H9 (cell line): ENCODE measurements at regions not wholly inside any gene's neighbourhood (a gene's known extent, or its start where the extent isn't known, plus 50 kb on each side); places are given as distances from the start of the nearest gene placed in this dataset.

Experiments used
- DNase-seq: peaks from one replicate; pipeline ENCODE4 v3.0.0-alpha.2; 2017
- H2AFZ ChIP-seq: one replicate; pipeline ENCODE4 v1.6.1; 2013; ENCODE audit warnings: mild to moderate bottlenecking, low read length, control low read depth, moderate library complexity
- H2AK5ac ChIP-seq: 2 replicates; pipeline ENCODE4 v1.6.1; 2013; ENCODE audit warnings: low read length, control low read depth, mixed read lengths; ENCODE audit not compliant: insufficient read length
- H2BK120ac ChIP-seq: one replicate; pipeline ENCODE4 v1.6.1; 2013; ENCODE audit warnings: low read depth, mild to moderate bottlenecking, low read length, control low read depth, inconsistent platforms; ENCODE audit not compliant: poor library complexity, severe bottlenecking
- H2BK12ac ChIP-seq: 2 replicates; pipeline ENCODE4 v1.6.1; 2013; ENCODE audit warnings: low read length, control low read depth, mixed read lengths, low read depth; ENCODE audit not compliant: insufficient read length
- H2BK15ac ChIP-seq: 2 replicates; pipeline ENCODE4 v1.6.1; 2013; ENCODE audit warnings: low read depth, low read length, control low read depth
- H2BK20ac ChIP-seq: one replicate; pipeline ENCODE4 v1.6.1; 2013; ENCODE audit warnings: low read depth, mild to moderate bottlenecking, low read length, control low read depth, inconsistent platforms; ENCODE audit not compliant: poor library complexity, severe bottlenecking
- H2BK5ac ChIP-seq: 2 replicates; pipeline ENCODE4 v1.6.1; 2013; ENCODE audit warnings: low read length, control low read depth, mixed read lengths; ENCODE audit not compliant: insufficient read length
- H3K14ac ChIP-seq: 2 replicates; pipeline ENCODE4 v1.6.1; 2013; ENCODE audit warnings: low read length, control low read depth; ENCODE audit not compliant: insufficient read depth
- H3K18ac ChIP-seq: 2 replicates; pipeline ENCODE4 v1.6.1; 2013; ENCODE audit warnings: low read depth, mild to moderate bottlenecking, mixed read lengths, low read length, control low read depth; ENCODE audit not compliant: insufficient read length
- H3K23ac ChIP-seq: 2 replicates; pipeline ENCODE4 v1.6.1; 2013; ENCODE audit warnings: low read length, control low read depth, mixed read lengths, low read depth; ENCODE audit not compliant: insufficient read length
- H3K23me2 ChIP-seq: 2 replicates; pipeline ENCODE4 v1.6.1; 2013; ENCODE audit warnings: low read depth, mild to moderate bottlenecking, mixed read lengths, low read length, control low read depth; ENCODE audit not compliant: insufficient read length, poor library complexity, severe bottlenecking
- H3K27ac ChIP-seq: 2 replicates; pipeline ENCODE4 v1.5.1; 2013; ENCODE audit warnings: low read length, control low read depth, mixed read lengths, low read depth; ENCODE audit not compliant: insufficient read length
- H3K27me3 ChIP-seq: 2 replicates; pipeline ENCODE4 v1.6.1; 2013; ENCODE audit warnings: low read length, control low read depth, inconsistent platforms; ENCODE audit not compliant: insufficient read depth
- H3K4ac ChIP-seq: 2 replicates; pipeline ENCODE4 v1.6.1; 2013; ENCODE audit warnings: low read depth, mild to moderate bottlenecking, control low read depth, inconsistent platforms, low read length, moderate library complexity
- H3K4me1 ChIP-seq: 2 replicates; pipeline ENCODE4 v1.6.1; 2013; ENCODE audit warnings: low read length, control low read depth, inconsistent platforms; ENCODE audit not compliant: insufficient read depth
- H3K4me2 ChIP-seq: 2 replicates; pipeline ENCODE4 v1.6.1; 2013; ENCODE audit warnings: low read length, control low read depth, mixed read lengths; ENCODE audit not compliant: insufficient read length, insufficient read depth
- H3K56ac ChIP-seq: 2 replicates; pipeline ENCODE4 v1.6.1; 2013; ENCODE audit warnings: low read depth, mild to moderate bottlenecking, mixed read lengths, low read length, control low read depth; ENCODE audit not compliant: insufficient read length
- H3K79me1 ChIP-seq: 2 replicates; pipeline ENCODE4 v1.6.1; 2013; ENCODE audit warnings: low read depth, mild to moderate bottlenecking, moderate library complexity, low read length, control low read depth, inconsistent platforms; ENCODE audit not compliant: insufficient read depth, poor library complexity, severe bottlenecking
- H3K79me2 ChIP-seq: 2 replicates; pipeline ENCODE4 v1.6.1; 2013; ENCODE audit warnings: low read length, control low read depth, inconsistent platforms; ENCODE audit not compliant: insufficient read depth
- H3K9ac ChIP-seq: 2 replicates; pipeline ENCODE4 v1.6.1; 2013; ENCODE audit warnings: low read length, control low read depth, mixed read lengths; ENCODE audit not compliant: insufficient read length; ENCODE audit errors: extremely low read depth
- H3K9me3 ChIP-seq: one replicate; pipeline ENCODE4 v1.6.1; 2013; ENCODE audit warnings: low read depth, low read length, inconsistent platforms; ENCODE audit not compliant: control insufficient read depth
- H3T11ph ChIP-seq: one replicate; pipeline ENCODE4 v1.6.1; 2013; ENCODE audit warnings: mild to moderate bottlenecking, low read length, control low read depth, inconsistent platforms
- H4K20me1 ChIP-seq: one replicate; pipeline ENCODE4 v1.6.1; 2013; ENCODE audit not compliant: control insufficient read depth, insufficient read length, insufficient read depth
- H4K5ac ChIP-seq: 2 replicates; pipeline ENCODE4 v1.6.1; 2013; ENCODE audit warnings: low read depth, mild to moderate bottlenecking, mixed read lengths, low read length, control low read depth; ENCODE audit not compliant: insufficient read length
- H4K8ac ChIP-seq: replicated peaks from 2 replicates; pipeline ENCODE4 v1.6.1; 2013; ENCODE audit warnings: low read length, control low read depth, mixed read lengths, low read depth; ENCODE audit not compliant: insufficient read length
- H4K91ac ChIP-seq: 2 replicates; pipeline ENCODE4 v1.6.1; 2013; ENCODE audit warnings: low read depth, mild to moderate bottlenecking, moderate library complexity, mixed read lengths, low read length, control low read depth; ENCODE audit not compliant: insufficient read length
- H3K27ac Mint-ChIP-seq, 3 experiments: 2 replicates in 2 of 3; 3 replicates in 1 of 3; pipeline ENCODE4 v1.8.0; 2020 to 2021; ENCODE audit warnings: mixed read lengths in 3 of 3, mild to moderate bottlenecking in 1 of 3, moderate library complexity in 1 of 3
- H3K27me3 Mint-ChIP-seq: 2 replicates; pipeline ENCODE4 v1.8.0; 2021; ENCODE audit warnings: low read depth, mild to moderate bottlenecking, moderate library complexity, mixed read lengths
- H3K36me3 Mint-ChIP-seq, 3 experiments: 2 replicates in 2 of 3; 3 replicates in 1 of 3; pipeline ENCODE4 v1.8.0; 2020 to 2021; ENCODE audit warnings: low read depth in 3 of 3, mixed read lengths in 3 of 3; ENCODE audit not compliant: insufficient read depth in 1 of 3
- H3K4me1 Mint-ChIP-seq, 2 experiments: 2 replicates each; pipeline ENCODE4 v1.8.0; 2020; ENCODE audit warnings: mixed read lengths in 2 of 2
- H3K4me3 Mint-ChIP-seq, 2 experiments: 2 replicates in 1 of 2; 3 replicates in 1 of 2; pipeline ENCODE4 v1.8.0; 2020 to 2021; ENCODE audit warnings: mild to moderate bottlenecking in 2 of 2, mixed read lengths in 2 of 2, moderate library complexity in 1 of 2
- H3K9me3 Mint-ChIP-seq, 2 experiments: 2 replicates in 1 of 2; 3 replicates in 1 of 2; pipeline ENCODE4 v1.8.0; 2020; ENCODE audit warnings: mild to moderate bottlenecking in 2 of 2, mixed read lengths in 2 of 2, moderate library complexity in 1 of 2
- CTCF ChIP-seq: fragments of 200-600 bp; sonication (generic); conservative IDR thresholded peaks from 3 replicates; pipeline ENCODE4 v1.8.0; 2021; ENCODE audit warnings: antibody characterized with exemption, mild to moderate bottlenecking
- WGBS: extraction: QIAGEN DNeasy Blood & Tissue Kit; methylation state at CpG from one replicate; pipeline ENCODE4 v1.1.7; 2013; ENCODE audit warnings: missing lambda C conversion rate, low lambda C conversion rate, mixed read lengths; ENCODE audit not compliant: insufficient read length; ENCODE audit errors: extremely low coverage; 5-methylcytosine and 5-hydroxymethylcytosine counted together

GRCh38 chr13:111902726-111903125, 164.2 kb upstream of the SOX1 start:
- Histone ChIP-seq H2AK5ac (no peak overlapping the region), H4K8ac (no peak overlapping the region), H3K79me2 (no peaks in the 10 kb centered on the region), H3K9me3 (no peaks in the 10 kb centered on the region), H3K4me1 (no peaks in the 10 kb centered on the region), H3K14ac (no peak overlapping the region), H3T11ph (no peak overlapping the region), H3K79me1 (no peaks in the 10 kb centered on the region), H2BK20ac (no peak overlapping the region), H2BK120ac (no peak overlapping the region), H2AFZ (no peak overlapping the region), H3K27ac (no peak overlapping the region), H3K56ac (no peak overlapping the region), H4K91ac (no peak overlapping the region), H2BK5ac (no peak overlapping the region), H3K23me2 (no peaks in the 10 kb centered on the region), H3K4ac (no peak overlapping the region), H2BK12ac (no peak overlapping the region), H3K18ac (no peak overlapping the region), H3K4me2 (no peak overlapping the region), H2BK15ac (no peak overlapping the region), H3K23ac (no peak overlapping the region), H3K27me3 (no peaks in the 10 kb centered on the region), H4K5ac (no peak overlapping the region), H3K9ac (no peak overlapping the region), H4K20me1 (no peaks in the 10 kb centered on the region)
- TF ChIP-seq CTCF = no peak
- H3K4me3 Mint-ChIP-seq = no peak overlapping the region
- no peaks in the 10 kb centered on the region; a peak in 1 of 5 replicates for H3K9me3 Mint-ChIP-seq
- H3K27me3 Mint-ChIP-seq = peaks cover 32% of the 10 kb centered on the region
- H3K27ac Mint-ChIP-seq = no peak overlapping the region
- WGBS = no CpG with 5 or more reads among the region's 10 CpGs
- peaks cover 0 to 3% of the 10 kb centered on the region in 2 experiments; a peak in 1 of 4 replicates for H3K4me1 Mint-ChIP-seq
- peak; percentile 12 for DNase-seq
- no peaks in the 10 kb centered on the region; a peak in 1 of 7 replicates for H3K36me3 Mint-ChIP-seq
